ENCODE measurements at regions not wholly inside any gene's neighbourhood (a gene's known extent, or its start where the extent isn't known, plus 50 kb on each side); places are given as distances from the start of the nearest gene placed in this dataset.

DNA sequence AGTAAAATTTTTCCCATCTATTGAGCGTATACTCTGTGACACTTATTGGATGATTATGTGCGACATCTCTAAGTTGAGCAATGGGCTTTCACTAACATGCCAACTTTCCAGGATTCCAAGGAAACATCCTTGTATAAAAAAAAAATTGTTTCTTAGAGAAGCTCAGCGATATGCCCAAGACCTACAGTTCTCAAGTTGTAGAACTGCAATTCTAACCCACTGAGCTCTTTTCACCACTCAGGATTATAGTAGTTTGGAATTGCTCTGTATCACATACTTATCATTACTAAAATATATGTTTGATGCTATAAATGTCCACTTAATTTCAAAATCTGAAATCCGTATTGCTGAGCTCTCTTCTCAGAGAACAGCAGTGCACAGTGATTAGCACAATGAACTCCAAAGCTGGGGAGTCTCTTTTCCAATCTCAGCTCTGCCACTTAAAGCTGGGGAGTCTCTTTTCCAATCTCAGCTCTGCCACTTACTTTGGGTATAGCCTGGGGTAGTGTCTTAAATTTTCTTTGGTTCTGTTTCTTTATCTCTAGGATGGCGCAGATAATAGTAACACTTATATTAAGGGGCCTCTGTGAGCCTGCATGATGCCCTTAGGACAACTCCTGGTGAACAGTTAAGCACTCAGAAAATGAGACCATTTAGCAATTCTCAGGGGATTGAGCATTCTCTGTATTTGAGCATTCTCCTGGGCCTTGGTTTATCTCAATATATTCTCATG is 1722.2 kb upstream of the AGA start:
- CTCF ChIA-PET = no interaction called here

More for the DNA sequence above, 1722.2 kb upstream of the AGA start:
- DNase-seq = no peak
- Histone ChIP-seq H3K4me2 (ENCODE audit: low read depth, low read length) (no peak overlapping the region), H2BK20ac (ENCODE audit: low read depth, low read length) (no peak overlapping the region), H2BK5ac (ENCODE audit: low read depth, low read length, poor library complexity, severe bottlenecking) (no peak overlapping the region), H3K56ac (ENCODE audit: extremely low read depth, insufficient read depth, low read length) (no peak overlapping the region), H3K23ac (ENCODE audit: low read depth, low read length) (no peak overlapping the region), H3K4me3 (ENCODE audit: insufficient read depth, low read depth, low read length) (no peak overlapping the region), H3K27me3 (ENCODE audit: control insufficient read depth, insufficient read depth, low read length) (no peaks in the 10 kb centered on the region), H3K79me1 (ENCODE audit: low read depth in 1 of 2, low read length in 2 of 2) (no peaks in the 10 kb centered on the region), H3K4me1 (ENCODE audit: control insufficient read depth, insufficient read depth, low read length) (no peaks in the 10 kb centered on the region), H2BK15ac (ENCODE audit: low read depth, low read length) (no peak overlapping the region), H2AK5ac (ENCODE audit: low read depth, low read length) (no peak overlapping the region), H3K18ac (ENCODE audit: low read depth, low read length) (no peak overlapping the region), H4K91ac (ENCODE audit: insufficient read depth, low read depth, low read length) (no peak overlapping the region), H4K5ac (ENCODE audit: low read depth, low read length) (no peak overlapping the region), H3K9me1 (ENCODE audit: insufficient read depth, low read length) (no peaks in the 10 kb centered on the region), H2AFZ (replicated peaks; ENCODE audit: low read length, poor library complexity) (no peak overlapping the region), H2BK120ac (ENCODE audit: low read depth, low read length) (no peak overlapping the region), H4K20me1 (ENCODE audit: insufficient read depth, low read length) (no peaks in the 10 kb centered on the region), H3K36me3 (ENCODE audit: control insufficient read depth, insufficient read depth, low read length) (no peaks in the 10 kb centered on the region), H3K14ac (replicated peaks; ENCODE audit: low read depth, low read length) (no peak overlapping the region), H2AK9ac (replicated peaks; ENCODE audit: low read depth, low read length, poor library complexity) (no peak overlapping the region), H3K9ac (ENCODE audit: low read depth, low read length) (no peak overlapping the region), H3K4ac (ENCODE audit: low read depth, low read length) (no peak overlapping the region), H3K27ac (ENCODE audit: insufficient read depth, low read length) (no peak overlapping the region), H4K8ac (ENCODE audit: low read depth in 2 of 2, low read length in 2 of 2) (no peak overlapping the region), H3K9me3 (ENCODE audit: control insufficient read depth, insufficient read depth, low read length) (no peaks in the 10 kb centered on the region; the same call in 1 of the 2 replicates)
- intact Hi-C loops (cut with micrococcal nuclease) = no loop called here
- WGBS, 2 experiments (ENCODE audit: extremely low coverage in 2 of 2, insufficient read length in 1 of 2) = no CpG with 5 or more reads among the region's 5 CpGs
- TF ChIP-seq SMC3 (IDR thresholded peaks at IDR 0.05; ENCODE audit: low read depth, low read length) (no peak), CHD1 (IDR thresholded peaks at IDR 0.05; ENCODE audit: low read depth, low read length) (no peak), CEBPB (IDR thresholded peaks at IDR 0.05; ENCODE audit: low read depth, low read length) (no peak), NFE2L2 (IDR thresholded peaks at IDR 0.05; ENCODE audit: low read depth, low read length) (no peak), RCOR1 (IDR thresholded peaks at IDR 0.05; ENCODE audit: insufficient replicate concordance, low read length) (no peak)
- TF ChIP-seq, protein P1, sequence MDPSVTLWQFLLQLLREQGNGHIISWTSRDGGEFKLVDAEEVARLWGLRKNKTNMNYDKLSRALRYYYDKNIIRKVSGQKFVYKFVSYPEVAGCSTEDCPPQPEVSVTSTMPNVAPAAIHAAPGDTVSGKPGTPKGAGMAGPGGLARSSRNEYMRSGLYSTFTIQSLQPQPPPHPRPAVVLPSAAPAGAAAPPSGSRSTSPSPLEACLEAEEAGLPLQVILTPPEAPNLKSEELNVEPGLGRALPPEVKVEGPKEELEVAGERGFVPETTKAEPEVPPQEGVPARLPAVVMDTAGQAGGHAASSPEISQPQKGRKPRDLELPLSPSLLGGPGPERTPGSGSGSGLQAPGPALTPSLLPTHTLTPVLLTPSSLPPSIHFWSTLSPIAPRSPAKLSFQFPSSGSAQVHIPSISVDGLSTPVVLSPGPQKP (IDR thresholded peaks at IDR 0.05; ENCODE audit: borderline replicate concordance, low read depth, low read length) = no peak
- BruUV-seq (replicated peaks) = no TSS peak
- POLR2A ChIA-PET (ENCODE audit: unreplicated experiment) = no interaction called here
- in situ Hi-C loops (cut with MboI; ENCODE audit: low sequenced_read_pairs) = no loop called here
- dilution Hi-C loops (cut with HindIII; ENCODE audit: low sequenced_read_pairs, unreplicated experiment) = no loop called here
- no peak for ATAC-seq (ENCODE audit: low read depth)

Measured in IMR-90 (cell line).